ENCODE measurements at regions not wholly inside any gene's neighbourhood (a gene's known extent, or its start where the extent isn't known, plus 50 kb on each side); places are given as distances from the start of the nearest gene placed in this dataset.

DNA sequence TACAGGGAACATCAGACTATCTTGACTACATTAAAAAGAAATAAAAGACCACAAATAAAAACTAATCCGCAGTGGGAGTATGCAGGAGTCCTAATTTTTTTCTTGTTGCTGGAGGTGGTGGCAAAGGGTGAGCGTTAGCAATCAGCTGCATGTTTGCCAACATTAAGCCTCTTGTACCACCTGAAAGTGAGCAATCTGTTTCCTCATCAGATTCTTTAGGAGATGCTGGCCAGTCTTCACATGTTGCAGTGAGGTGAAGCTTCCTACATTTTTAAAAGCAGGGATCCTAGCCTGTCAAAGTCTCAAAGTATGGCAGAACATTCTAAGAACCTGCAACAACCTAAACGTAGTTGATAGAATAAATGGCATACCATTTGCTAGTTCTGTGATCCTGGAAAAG, 162.2 kb upstream of the MEF2C start:
- intact Hi-C loops (cut with micrococcal nuclease): no loop called here
- Histone ChIP-seq H3K27me3 (ENCODE audit: low read depth) (no peaks in the 10 kb centered on the region), H3K27ac (replicated peaks) (no peak overlapping the region), H3K4me1 (peaks cover 16% of the 10 kb centered on the region), H3K9me3 (replicated peaks) (peaks cover 6% of the 10 kb centered on the region), H3K36me3 (no peaks in the 10 kb centered on the region), H3K4me3 (no peak overlapping the region)
- DNase-seq: no peak
- TF ChIP-seq, protein P1, sequence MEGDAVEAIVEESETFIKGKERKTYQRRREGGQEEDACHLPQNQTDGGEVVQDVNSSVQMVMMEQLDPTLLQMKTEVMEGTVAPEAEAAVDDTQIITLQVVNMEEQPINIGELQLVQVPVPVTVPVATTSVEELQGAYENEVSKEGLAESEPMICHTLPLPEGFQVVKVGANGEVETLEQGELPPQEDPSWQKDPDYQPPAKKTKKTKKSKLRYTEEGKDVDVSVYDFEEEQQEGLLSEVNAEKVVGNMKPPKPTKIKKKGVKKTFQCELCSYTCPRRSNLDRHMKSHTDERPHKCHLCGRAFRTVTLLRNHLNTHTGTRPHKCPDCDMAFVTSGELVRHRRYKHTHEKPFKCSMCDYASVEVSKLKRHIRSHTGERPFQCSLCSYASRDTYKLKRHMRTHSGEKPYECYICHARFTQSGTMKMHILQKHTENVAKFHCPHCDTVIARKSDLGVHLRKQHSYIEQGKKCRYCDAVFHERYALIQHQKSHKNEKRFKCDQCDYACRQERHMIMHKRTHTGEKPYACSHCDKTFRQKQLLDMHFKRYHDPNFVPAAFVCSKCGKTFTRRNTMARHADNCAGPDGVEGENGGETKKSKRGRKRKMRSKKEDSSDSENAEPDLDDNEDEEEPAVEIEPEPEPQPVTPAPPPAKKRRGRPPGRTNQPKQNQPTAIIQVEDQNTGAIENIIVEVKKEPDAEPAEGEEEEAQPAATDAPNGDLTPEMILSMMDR (IDR thresholded peaks at IDR 0.05; ENCODE audit: borderline replicate concordance): no peak

DNA sequence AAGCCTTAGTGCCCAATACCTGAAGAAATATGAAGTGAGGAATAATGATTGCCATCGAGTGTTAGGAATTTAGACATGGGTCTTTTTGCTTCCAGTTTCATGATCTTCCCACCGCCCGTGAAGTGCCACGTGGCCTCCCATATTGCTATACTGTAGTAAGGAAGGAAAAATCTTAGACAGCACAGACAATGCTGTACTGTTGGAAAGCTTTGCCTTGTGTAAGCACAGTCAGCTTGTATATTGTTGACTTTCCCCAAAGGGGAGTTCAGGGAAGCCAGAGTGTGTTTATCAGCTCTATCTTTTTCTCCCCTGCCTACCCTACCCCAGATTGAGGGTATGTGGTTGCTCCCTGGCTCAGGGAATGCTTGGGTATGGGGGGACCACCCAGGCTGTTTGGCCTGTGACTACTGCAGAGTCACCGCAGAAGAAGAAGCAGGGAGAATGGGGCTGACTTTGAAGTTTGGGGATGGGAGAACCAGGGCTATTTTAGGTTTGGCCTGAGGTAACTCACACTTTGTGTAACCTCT, 161.8 kb upstream of the MEF2C start:
- TF ChIP-seq, protein P1 (IDR thresholded peaks at IDR 0.05; ENCODE audit: borderline replicate concordance): no peak
- H3K36me3 ChIP-seq: no peaks in the 10 kb centered on the region
- intact Hi-C loops (cut with micrococcal nuclease): no loop called here

DNA sequence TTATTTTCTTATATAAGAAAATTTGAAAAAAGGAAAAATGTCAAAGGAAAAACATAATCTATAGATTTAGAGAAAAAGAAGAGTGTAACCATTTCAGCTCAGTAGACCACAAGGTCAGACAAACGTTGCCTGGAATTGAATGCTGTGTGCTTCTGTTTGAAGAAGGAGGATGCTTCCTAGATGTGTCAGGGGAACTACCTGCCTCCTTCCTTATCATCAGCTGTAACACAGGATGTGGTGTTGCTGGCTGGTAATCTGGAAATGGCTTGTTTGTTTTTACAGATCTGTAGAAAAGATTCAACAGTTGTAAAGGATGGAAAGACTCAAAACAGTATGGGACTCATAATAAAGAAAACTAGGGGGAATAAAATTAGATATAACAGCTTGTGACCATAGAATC, 160.7 kb upstream of the MEF2C start:
- TF ChIP-seq, protein P1 (IDR thresholded peaks at IDR 0.05; ENCODE audit: borderline replicate concordance): no peak
- no peak overlapping the region for H3K4me3 ChIP-seq
- no peaks in the 10 kb centered on the region for H3K36me3 ChIP-seq
- H3K4me1 ChIP-seq: peaks cover 16% of the 10 kb centered on the region
- no peaks in the 10 kb centered on the region for H3K27me3 ChIP-seq (ENCODE audit: low read depth)
- DNase-seq: no peak
- H3K9me3 ChIP-seq (replicated peaks): no peaks in the 10 kb centered on the region
- no peak overlapping the region for H3K27ac ChIP-seq (replicated peaks)
- intact Hi-C loops (cut with micrococcal nuclease): no loop called here

More for the DNA sequence above, 161.8 kb upstream of the MEF2C start:
- Histone ChIP-seq H3K27me3 (ENCODE audit: low read depth) (no peaks in the 10 kb centered on the region), H3K4me3 (no peak overlapping the region), H3K9me3 (replicated peaks) (peaks cover 1% of the 10 kb centered on the region), H3K27ac (replicated peaks) (no peak overlapping the region), H3K4me1 (peaks cover 16% of the 10 kb centered on the region)
- no peak for DNase-seq

DNA sequence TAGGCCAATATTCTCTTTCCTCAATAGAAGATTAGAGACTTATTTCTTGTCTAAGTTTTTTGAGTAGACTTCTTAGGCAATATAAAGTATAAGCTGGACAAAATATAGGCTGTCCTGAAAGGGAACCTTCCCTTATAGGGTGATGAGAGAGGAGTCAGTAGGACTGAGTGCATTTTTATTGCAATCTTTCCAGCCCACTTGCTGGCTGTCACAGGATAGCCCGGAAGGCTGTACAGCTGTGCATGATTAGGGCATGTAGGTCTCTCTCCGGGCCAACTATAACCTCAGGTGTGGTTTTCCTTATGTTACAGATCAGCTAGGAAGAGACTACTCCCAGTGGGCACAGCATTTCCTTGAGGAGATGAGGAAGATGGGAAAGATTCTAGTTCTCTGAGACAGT, 159.8 kb upstream of the MEF2C start:
- H3K4me1 ChIP-seq: peaks cover 16% of the 10 kb centered on the region
- intact Hi-C loops (cut with micrococcal nuclease): no loop called here
- no peak for DNase-seq
- no peaks in the 10 kb centered on the region for H3K36me3 ChIP-seq
- H3K9me3 ChIP-seq (replicated peaks): no peaks in the 10 kb centered on the region
- no peak overlapping the region for H3K27ac ChIP-seq (replicated peaks)
- TF ChIP-seq, protein P1 (IDR thresholded peaks at IDR 0.05; ENCODE audit: borderline replicate concordance): no peak
- H3K4me3 ChIP-seq: no peak overlapping the region
- H3K27me3 ChIP-seq (ENCODE audit: low read depth): no peaks in the 10 kb centered on the region

DNA sequence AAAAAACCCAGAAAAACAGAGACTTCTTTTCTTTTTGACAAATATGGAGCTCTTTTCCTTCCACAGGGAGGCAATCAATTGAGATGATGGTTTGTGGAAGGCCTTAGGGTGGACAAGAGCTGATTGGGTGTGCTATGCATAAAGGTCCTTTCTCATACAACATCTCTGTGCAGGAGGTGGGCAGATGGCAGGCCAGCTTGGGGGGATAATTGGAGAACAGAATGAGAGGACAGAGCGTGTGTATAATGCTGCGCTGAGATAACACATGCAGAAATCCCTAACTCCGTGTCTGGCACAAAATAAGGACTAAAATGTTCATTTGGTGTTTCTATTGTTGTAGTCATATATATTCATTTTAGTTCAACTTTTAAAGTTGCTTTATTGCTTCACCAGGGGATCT, 159.0 kb upstream of the MEF2C start:
- H3K27me3 ChIP-seq (ENCODE audit: low read depth): no peaks in the 10 kb centered on the region
- H3K9me3 ChIP-seq (replicated peaks): no peaks in the 10 kb centered on the region
- no peak overlapping the region for H3K4me3 ChIP-seq
- no peaks in the 10 kb centered on the region for H3K36me3 ChIP-seq
- intact Hi-C loops (cut with micrococcal nuclease): no loop called here
- H3K27ac ChIP-seq (replicated peaks): peak overlapping the region; percentile 66
- DNase-seq: no peak
- peaks cover 20% of the 10 kb centered on the region for H3K4me1 ChIP-seq
- TF ChIP-seq, protein P1 (IDR thresholded peaks at IDR 0.05; ENCODE audit: borderline replicate concordance): no peak

Measured in left ventricle myocardium inferior (tissue), 1 donor.